ENCODE measurements at regions not wholly inside any gene's neighbourhood (a gene's known extent, or its start where the extent isn't known, plus 50 kb on each side); places are given as distances from the start of the nearest gene placed in this dataset.

- DNase-seq: no peak
Observed at GRCh38 chr21:22961258-22961657, 1963.0 kb downstream of the NCAM2 start.

- no peak for DNase-seq
Observed at GRCh38 chr21:22965455-22966135, 1967.4 kb downstream of the NCAM2 start.

DNA sequence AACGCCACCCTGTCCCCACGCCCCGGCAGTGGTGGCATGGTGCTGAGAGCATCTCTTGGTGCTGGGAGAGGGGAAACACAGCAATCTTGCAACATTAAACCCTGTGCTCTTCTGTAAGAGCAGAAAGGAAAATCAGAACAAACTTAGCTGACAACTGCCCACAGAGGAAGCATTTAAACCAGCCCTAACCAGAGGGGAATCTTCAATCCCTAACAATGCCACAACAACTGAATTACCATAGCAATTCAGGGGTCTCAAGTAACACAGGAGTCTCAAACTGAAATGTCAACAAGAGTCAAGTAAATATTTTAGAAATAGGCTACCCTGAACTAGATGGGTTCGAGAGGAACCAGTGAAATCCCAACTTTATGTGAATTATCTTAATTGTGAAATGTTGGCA is 1983.6 kb downstream of the NCAM2 start:
- DNase-seq: no peak

DNA sequence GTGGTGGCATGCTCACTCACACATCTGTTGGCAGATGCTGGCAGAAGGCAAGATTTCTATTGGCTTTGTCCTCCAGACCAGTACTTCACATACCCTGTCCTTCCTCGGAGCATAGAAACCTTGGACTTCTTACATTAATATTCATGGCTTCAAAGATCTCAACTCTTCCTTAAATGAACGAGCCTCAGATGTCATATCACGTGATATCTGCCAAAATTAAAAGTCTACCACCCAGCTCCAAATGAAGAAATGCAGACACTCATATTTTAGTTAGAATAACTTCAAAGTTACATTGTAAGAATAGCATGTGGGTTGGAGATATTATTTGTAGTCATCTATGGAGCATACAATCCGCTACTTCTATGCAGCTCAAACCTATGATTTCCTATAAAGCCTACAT is 1994.9 kb downstream of the NCAM2 start:
- no peak for DNase-seq

DNA sequence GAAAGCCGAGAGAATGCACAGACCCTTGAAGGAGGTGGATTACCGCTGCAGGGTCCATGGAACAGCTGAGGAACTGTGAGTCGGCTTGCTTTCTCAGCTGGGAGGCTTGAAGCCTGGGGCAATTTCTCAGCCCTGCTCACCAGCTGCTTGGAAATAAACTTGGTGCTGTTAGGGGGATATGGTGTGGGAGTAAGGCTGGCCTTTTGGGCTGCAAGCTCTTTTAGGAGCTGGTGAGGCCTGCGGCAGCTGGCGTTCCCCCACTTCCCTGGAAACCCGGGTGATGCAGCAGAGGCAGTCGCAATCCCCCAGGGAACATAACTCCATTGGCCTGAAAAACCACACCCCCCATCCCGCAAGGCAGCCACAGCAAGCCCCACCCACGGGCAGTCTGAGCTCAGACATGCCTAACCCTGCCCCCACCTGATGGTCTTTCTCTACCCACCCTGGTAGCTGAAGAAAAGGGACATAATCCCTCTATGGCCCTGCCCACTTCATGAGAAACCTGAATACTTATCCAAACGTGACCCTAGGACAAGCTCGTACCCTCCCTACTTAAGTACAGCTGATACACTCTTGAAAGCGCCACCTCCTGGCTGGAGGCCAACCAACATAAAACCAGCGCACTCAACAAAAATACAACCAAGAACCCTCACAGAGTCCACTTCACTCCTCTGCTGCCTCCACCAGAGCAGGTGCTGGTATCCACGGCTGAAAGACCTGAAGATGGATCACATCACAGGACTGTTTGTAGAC is 1995.8 kb downstream of the NCAM2 start:
- no peak for DNase-seq

GRCh38 chr21:23003951-23004350 is 2005.7 kb downstream of the NCAM2 start:
- no peak for DNase-seq

DNA sequence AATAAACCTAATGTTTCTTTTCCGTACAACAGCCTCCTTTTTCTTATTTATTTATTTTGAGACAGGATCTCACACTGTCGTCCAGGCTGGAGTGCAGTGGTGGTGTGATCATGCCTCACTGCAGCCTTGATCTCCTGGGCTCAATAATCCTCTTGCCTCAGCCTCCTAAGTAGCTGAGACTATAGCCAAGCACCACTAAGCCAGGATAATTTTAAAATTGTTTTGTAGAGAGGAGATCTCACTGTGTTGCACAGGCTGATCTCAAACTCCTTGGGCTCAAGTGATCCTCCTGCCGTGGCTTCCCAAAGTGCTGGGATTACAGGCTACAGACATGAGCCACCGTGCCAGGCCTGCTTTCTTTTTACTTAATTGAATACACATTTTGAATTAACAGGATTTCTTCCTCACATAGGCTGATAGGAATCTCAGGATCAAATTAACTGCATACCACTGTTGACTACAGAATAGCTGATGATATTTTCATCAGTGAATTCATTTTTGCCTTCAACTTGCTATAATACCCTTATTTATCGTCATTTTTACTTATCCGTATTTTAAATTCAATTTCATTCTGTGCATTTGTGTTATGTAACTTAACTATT is 2010.5 kb downstream of the NCAM2 start:
- no peak for DNase-seq

DNA sequence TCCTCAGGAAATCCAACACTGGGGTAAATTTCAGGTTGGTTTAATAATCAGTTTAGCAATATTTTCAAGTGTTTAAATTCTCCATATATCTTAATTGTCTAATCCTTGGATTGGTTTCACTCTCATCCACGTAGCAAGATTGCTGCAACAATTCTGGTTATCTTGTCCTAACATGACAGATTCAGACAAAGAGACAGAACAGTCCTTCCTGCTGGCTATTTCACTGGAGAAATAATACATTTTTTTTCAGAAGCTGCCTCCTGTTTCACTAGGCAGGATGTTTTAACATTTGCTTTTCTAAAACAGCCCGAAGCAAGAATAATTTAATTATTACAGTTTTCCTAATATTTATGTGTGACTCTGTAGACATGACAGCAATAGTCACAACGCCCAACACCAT is 2011.2 kb downstream of the NCAM2 start:
- DNase-seq: no peak

- no peak for DNase-seq
Observed at GRCh38 chr21:23014021-23014420, 2015.8 kb downstream of the NCAM2 start.

DNA sequence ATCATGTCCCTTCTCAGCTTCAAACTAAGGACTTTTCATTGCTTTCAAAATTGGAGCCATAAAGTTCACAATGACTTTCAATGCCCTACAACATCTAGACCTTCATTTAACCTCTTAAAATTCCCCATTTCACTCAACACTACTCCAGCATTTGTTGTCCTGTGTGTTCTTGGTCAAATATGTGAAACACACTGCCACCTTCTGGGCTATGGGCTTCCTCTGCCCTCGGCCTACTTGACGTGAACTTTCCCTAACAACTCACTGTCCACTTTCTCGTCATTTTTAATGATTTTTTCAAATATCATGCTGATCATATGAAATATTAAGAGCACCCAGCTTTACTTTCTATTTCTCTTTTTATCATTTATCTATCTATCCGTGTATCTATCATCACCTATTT is 2018.4 kb downstream of the NCAM2 start:
- DNase-seq: no peak

DNA sequence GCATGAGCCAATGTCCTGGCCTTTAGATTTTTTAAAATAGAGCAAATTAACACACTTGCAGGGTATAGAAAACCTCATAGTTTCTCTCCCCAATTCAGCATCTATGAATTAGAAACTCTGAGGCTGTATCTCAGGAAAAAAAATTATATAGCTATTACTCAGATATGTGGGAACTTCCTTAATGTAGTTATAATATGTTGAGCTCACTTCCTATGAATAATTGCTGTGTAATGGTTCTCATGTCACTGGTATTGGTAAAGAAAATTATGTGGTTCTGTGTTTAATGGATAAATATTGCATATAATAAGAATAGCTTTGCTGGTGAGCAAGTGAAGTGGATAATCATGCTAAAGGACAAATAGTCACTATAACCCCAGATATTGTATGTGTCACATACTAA is 2019.8 kb downstream of the NCAM2 start:
- no peak for DNase-seq

DNA sequence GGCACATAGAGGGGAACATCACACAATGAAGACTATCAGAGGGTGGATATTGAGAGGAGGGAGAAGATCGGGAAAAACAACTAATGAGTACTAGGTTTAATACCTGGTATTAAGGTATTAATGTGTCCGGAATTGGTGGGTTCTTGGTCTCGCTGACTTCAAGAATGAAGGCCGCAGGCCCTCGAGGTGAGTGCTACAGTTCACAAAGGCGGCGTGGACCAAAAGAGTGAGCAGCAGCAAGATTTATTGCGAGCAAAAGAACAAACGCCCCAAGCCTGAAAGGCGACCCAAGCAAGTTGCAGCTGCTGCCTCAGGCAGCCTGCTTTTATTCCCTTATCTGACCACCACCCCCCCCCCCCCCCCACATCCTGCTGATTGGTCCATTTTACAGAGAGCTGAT is 2022.8 kb downstream of the NCAM2 start:
- DNase-seq: no peak

DNA sequence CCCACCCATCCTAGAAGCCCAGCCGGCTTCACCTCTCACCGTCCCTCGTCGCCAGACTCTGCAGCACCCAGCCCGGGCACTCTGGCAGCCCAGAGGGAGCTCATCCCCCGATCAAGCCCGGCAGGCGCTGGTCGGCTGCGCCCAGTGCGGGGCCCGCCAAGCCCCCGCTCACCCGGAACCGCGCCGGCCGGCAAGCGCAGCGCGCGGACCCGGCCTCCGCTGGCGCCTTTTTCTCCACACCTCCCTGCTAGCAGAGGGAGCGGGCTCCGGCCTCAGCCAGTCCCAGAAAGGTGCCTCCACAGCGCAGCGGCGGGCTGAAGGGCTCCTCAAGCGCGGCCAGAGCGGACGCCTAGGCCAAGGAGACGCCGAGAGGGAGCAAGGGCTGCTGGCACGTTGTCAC is 2023.3 kb downstream of the NCAM2 start:
- DNase-seq: no peak

GRCh38 chr21:23026878-23027277 is 2028.7 kb downstream of the NCAM2 start:
- no peak for DNase-seq

DNA sequence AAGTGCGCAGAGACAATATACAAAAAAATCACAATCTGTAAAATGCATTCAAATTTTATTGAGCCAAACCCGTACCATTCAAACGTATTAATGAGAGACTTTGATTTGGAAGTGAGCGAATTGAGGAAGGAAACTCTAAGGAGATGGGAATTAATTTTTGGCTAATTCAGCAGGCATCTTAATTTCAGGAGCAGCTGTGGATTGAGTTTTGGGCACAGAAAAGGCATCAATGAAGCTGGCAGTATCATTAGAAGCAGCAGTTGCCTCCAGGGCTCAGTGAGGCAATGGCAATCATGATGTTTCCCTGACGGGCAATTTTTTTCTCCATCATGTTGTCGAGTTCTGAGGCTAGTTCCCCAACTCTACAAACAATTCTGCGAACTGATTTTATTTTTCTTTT is 2041.6 kb downstream of the NCAM2 start:
- no peak for DNase-seq

- DNase-seq: no peak
Observed at GRCh38 chr21:23045955-23046354, 2047.7 kb downstream of the NCAM2 start.

DNA sequence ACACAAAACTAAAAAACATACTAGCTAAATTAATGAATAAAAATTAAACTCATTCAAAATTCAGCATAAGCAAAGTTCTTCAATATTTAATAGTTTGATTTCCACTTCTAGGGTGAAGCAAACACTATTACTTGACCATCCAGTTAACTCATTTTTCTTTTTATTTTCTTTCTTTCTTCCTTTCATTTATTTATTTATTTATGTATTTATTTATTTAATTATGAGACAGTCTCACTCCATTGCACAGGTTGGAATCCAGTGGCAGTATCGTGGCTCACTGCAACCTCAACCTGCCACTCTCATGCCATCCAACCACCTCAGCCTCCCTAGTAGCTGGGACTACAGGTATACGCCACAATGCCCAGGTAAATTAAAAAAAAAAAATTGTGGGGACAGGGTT is 2069.5 kb downstream of the NCAM2 start:
- no peak for DNase-seq

- DNase-seq: no peak
Observed at GRCh38 chr21:23083242-23083641, 2085.0 kb downstream of the NCAM2 start.

DNA sequence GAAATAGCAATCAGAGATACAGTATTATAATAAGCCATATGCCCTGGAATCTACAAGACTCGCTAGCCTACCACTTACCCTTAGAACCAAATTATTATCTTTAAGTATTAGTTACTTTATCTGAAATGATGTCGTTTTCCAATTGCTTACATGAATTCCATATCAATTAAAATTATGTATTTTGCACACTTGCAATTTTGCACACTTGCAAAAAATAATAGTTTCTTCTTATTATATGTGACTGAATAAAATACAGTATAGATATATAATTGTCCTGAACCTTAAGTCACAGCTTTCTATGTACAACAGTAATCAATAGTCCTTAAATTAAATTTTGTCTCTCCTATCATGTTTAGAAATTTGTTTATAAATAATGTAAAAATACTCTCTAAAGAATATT is 2095.1 kb downstream of the NCAM2 start:
- DNase-seq: no peak

DNA sequence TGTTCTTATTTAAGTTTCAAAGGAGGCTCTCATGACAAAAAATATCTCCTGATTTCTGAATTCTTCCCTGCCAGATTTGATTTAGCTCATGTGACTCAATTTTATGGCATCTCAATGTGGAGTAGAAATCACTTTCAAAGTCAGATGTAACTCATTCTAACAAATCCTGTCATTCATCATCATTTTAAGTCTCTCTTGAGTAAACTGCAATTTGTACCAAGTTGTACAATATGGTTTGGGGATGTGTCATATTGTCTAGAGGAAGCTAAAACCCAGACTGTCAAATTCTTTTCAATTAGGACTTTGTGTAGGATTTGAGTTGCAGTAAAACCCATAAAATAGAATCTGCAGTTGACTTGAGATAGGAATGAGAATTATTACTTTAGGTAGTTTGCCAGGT is 2101.0 kb downstream of the NCAM2 start:
- no peak for DNase-seq

DNA sequence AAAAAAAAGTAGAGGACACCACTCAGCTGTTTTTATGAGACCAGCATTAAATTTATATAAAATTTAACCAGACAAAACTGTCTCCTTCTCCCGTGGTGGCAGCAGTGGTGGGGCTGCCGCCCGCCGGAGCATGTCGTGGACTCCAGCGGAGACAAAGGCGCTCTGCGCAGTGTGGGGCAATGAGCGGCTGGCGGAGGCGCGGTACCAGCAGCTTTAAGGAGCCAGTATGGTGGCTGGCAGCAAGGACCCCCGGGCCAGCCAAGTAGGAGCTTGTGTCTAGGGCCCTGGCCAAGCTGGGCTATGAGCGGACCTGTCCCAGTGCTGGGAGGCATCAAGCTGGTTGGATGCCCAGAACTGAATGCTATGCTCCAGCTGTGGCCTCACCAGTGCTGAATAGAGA is 2102.9 kb downstream of the NCAM2 start:
- DNase-seq: no peak

- DNase-seq: no peak
Observed at GRCh38 chr21:23108533-23108932, 2110.3 kb downstream of the NCAM2 start.

DNA sequence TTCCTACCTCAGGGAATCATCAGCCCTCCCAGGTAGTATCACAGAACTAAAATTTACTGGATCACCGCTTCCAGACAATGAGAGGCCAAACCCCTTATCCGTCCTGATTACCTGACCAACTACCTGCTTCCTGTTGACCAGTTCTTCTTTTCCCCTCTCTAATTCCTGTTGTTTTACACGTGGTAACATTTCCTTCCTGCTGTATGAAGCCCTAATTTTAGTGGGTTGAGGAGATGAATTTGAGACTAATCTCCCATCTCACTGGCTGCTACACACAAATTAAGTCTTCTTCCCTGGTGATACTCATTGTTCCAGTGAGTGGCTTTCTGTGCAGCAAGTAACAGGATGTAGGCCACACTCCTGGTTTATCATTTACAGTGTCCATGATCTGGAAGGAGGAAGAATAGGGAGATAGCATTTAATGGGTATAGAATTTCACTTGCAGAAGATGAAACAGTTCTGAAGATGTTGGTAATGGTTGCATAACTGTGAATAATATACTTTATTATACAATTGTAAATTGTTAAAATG is 2112.9 kb downstream of the NCAM2 start:
- DNase-seq: no peak

GRCh38 chr21:23119491-23119890 is 2121.3 kb downstream of the NCAM2 start:
- DNase-seq: no peak

All from NCI-H2107 (cell line).